HUDEP-2 (cell line): ENCODE measurements at regions not wholly inside any gene's neighbourhood (a gene's known extent, or its start where the extent isn't known, plus 50 kb on each side); places are given as distances from the start of the nearest gene placed in this dataset.

Experiments
- DNase-seq, 76 experiments: peaks; one replicate each; lab custom pipeline; 2025; ENCODE audit not compliant: unreplicated experiment in 76 of 76; lab: John Stamatoyannopoulos, UW

DNA sequence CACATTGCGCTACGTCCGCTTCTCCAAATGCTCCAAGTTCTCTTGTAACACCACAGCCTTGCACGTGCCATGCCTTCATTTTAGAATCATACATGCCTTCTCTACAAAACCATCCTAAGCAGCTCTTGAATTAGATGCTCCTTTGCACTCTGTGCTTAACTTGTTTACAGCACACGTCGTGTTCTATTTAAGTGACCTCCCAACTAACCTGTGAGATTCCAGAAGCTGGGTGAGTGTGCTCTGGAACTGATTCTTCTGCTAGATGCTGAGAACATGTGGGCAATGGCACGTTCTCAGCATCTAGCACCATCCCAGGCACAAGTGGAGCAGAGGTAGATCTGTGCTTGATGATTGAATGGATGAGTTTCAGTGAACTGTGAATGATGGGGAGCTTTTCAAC, 100.0 kb upstream of the NEDD9 start:
- no peak for DNase-seq

DNA sequence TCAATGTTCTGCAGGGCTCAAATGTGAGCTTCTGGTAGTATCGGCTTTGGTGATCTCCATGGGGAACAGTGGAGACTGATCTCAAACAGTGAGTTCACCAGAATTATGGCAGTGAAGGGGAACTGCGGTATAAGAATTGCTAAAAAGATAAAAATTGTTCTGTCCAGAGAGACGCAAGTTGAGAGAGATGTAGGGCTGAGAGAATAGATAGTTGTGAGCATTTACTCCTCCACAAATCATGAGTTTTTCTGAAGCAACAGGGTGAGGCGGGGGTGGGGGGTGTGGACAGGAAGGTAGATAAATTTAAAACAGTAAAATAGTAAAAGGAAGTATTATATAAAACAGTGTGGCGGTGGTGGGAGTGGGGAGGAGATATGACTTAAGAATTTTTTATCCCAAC, 98.6 kb upstream of the NEDD9 start:
- no peak for DNase-seq

GRCh38 chr6:11330413-11330760, 97.9 kb upstream of the NEDD9 start:
- DNase-seq = no peak

GRCh38 chr6:11329726-11330412, 97.4 kb upstream of the NEDD9 start:
- no peak for DNase-seq

DNA sequence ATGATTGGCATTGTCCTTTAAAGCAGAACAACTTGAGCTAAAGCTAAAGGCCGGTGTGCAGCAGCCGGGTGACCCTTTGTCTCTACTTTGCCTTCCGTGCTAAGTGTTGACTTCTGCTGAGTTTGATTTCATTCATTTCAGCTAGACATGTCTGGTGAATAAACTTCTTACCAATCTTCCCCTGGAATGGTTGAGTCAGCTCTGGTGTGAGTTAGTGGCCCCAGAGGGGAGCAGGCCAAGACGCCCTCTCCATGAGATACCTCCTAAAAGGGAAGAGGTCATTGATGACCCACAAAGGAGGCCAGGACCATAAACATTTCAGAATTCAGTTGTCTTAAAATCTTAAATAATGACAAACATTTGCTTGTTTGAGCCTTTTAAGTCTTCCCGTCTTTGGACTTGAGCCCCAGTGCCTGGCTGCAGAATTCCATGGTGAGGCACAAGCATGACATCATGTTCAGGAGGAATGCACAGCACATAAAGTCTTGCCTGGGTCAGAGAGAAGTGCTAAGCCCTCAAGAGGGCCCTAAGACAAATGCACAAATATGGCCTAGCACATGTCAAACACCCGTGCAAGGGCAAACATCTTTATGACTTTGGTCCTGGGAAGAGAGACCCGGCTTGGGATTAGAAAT, 96.3 kb upstream of the NEDD9 start:
- no peak for DNase-seq

DNA sequence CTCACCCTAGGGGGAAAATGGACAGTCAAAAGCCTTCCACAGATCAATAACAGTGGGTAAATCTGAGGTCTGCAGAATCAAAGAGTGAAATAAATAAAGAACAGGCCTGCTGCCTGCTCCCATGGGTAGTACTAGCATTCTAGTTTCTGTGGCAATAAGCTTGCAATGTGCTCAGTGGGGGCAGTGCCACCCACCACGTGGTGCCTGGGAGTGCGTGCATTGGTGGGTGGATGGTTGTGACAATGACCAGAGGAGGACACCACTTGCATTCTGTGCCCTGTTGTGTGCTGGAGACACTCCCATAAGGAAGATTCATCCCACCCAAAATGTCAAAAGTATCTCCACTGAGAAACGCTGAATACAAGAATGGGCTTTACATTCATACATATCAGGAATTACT, 95.5 kb upstream of the NEDD9 start:
- no peak for DNase-seq

DNA sequence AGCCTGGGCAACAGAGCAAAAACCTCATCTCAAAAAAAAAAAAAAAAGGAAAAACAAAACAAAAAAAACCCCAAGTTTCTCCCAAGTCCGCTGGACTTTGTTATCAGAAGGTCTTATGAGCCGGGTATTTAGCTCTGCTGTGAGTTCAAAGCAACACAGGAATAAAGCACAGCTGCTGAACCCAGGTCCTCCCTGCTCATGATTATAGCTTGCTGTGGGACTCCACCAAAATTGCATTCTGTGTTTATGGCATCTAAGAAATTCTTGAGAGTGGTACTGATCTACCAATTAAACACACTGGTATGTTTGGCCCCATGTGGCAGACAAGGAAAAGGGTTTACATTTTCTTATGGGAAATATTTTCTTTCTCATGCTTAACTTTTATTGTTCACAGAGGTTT, 93.6 kb upstream of the NEDD9 start:
- DNase-seq = no peak

- DNase-seq = no peak
These were observed 92.1 kb upstream of the NEDD9 start for GRCh38 chr6:11324453-11325015.

DNA sequence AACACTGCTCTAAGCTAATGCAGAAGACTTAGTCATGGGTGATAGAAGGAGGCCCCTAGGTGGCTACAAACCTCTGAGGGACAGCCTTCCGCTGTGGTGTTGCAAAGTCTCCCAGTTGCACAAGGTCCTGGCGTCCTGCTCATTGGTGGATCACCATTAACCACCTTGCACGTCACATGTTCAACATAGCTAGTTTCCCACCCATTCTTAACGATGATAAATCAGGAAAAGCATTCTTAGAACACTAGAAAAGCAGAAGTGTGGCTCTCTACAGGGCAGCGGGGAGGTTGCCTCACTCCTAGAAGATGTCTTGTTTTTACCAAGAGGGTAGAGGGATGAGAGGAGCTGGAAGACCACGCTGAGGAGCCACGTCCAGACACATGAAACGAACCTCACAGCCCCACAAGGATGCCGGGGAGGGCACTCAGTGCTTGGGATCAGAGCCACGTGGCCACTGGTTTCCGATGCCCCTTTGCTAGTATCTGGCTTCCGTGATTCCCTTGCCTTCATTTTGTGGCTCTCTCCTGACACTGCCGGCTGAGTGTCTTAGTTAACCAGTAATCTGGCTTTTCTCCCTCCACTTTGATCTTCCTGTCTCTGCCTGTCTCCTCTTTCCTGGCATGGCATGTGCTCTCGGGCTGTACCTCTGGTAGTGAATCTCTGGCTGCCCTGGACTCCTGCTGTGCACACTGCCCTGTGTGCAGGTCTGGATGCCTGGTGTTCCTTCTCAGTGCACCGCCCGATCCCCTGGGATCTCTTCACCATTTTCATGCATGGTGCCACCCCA, 91.4 kb upstream of the NEDD9 start:
- DNase-seq = no peak

DNA sequence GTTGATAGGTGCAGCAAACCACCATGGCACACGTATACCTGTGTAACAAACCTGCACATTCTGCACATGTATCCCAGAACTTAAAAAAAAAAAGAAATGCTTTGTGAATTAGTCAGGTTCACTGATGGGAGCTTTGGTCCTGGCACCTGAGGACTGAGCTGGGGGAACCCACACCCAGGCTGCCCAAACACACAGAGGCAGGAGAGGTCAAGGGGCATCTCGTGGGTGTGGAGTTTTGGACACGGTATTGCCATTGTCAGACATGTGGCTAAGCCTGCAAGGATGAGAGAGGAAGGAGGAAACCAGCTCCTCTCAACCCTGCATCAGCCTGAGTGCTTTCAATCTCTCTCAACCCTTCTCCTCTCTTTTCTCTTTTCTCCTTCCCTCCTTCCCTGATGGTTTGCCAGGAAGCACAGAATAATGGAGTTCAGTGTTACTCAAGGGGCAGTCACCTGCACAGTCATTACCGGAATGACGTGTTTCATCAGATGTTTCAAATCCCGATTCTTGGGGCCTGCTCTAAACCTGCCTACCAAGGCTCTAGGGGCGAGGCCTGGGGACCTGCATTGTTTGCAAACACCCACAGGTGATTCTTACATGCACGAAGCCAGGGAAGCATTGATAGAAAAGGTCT, 89.9 kb upstream of the NEDD9 start:
- no peak for DNase-seq

GRCh38 chr6:11320914-11321597, 88.6 kb upstream of the NEDD9 start:
- no peak for DNase-seq

DNA sequence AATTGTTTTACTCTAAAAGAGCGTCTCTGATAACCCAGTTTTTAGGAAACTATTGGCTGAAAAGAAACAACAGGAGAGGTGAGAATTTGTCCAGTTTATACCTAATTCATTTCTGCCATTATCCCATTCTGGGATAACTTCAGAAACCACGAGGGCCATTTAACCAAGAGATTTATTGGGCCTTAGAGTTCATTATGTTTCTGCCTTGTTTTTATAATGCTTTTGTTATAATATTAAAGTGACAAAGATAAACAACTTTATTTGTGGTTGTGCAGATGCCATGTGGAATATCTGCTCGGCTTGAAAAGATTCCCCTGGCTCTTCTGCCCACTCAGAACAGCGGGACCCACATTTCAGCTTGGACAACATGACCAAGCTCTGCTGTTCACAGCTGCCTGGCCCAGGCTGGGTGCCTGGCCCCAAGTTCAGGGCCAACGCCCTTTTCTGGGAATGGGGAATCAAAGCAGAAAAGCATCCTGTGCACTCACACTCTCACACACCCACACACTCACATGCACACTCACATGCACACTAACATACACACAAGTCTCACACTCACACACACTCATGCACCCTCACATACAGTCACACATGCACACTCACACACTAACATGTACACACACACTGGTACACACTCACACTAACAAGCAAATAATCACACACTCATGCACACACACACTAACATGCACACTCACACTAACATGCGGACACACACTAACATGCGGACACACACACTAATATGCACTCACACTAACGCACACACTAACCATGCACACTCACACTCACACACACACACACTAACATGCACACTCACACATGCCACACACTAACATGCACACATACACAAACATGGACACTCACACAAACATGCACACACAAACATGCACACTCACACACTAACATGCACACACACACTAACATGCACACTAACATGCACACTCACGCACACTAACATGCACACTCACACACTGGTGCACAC, 86.7 kb upstream of the NEDD9 start:
- DNase-seq = no peak

DNA sequence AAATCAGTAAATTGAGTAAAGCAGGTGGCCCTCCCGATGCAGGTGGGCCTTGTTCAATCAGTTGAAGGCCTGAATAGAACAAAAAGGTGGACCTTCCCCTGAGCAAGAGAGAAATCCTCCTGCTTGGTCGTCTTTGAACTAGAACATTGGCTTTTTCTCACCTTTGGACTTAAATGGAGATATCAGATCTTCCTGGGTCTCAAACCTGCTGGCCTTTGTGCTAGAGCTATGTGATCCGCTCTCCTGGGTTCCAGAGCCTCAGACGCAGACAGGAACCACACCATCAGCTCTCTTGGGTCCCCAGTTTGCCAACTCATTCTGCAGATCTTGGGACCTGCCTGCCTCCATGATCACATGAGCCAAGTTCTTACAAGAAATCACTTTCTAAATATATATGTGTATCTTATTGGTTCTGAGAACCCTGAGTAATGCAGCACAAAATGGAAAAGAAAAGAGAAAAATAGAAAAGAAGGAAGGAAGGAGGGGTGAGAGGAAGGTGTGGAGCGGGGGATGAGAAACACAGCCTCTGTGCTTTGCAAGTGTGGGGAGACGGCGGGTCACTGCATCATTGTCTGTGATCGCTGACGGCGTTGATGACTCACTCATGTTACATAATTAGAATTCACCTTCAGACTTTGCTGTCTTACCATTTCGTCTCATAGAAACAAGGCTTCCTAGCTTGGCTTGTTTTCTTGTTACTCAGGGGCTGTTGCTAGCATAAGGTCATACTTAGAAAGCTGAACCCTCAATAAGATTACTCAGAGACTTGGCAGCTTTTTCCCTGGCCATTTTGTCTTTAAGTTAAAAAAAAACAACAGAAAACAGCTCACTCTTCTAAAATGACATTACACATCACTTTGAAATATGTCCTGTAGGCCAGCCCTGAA, 85.7 kb upstream of the NEDD9 start:
- no peak for DNase-seq

DNA sequence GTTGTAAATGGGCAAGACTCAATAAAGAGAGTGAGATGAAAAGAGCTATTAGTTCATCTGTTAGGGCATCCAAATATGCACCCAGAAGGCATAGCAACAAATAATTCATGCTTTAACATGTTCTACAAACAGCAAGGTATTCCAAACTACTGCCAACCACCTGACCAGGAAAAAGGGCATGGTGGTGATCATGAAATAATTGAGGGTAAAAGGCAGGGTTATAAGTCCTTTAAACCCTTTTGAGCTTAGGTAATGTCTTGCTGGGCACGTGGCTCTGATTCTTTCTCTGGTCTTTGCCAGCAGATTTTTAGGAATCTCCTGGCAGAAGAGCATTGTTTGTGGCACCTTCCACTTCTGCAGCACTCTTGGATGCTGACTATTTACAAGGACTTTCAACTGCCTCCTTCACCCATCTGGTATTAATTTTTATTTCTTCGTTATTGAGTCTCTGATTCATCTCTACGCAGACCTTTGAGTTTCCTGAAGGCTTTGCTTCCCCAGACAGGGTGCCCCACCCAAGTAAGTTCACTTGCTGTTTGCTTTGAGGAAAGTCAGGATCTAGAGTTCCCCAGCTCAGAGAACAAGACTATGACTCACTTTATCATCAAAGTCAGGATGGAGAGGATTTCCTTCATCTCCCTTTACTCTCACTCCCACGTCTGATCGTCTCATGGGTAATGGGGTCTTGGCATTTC, 83.4 kb upstream of the NEDD9 start:
- no peak for DNase-seq

GRCh38 chr6:11313207-11313606, 80.7 kb upstream of the NEDD9 start:
- DNase-seq = no peak

DNA sequence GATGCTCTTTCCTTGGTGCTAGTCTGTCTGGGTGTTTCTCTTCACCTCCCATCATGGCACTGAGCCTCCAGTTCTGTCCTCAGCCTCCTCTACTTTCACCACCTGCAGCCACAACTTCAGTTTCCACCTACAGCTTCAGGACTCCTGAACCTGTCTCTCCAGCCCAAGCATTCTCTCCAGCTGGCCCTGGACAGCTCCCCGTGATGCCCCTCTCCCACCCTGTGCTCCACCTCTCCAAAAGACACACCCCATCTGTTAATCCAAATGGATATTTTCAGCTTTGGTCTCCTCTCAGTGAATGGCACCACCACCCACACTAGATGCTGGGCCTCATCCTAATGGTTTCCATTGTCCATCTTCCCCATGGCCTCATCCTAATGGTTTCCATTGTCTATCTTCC, 79.5 kb upstream of the NEDD9 start:
- no peak for DNase-seq

DNA sequence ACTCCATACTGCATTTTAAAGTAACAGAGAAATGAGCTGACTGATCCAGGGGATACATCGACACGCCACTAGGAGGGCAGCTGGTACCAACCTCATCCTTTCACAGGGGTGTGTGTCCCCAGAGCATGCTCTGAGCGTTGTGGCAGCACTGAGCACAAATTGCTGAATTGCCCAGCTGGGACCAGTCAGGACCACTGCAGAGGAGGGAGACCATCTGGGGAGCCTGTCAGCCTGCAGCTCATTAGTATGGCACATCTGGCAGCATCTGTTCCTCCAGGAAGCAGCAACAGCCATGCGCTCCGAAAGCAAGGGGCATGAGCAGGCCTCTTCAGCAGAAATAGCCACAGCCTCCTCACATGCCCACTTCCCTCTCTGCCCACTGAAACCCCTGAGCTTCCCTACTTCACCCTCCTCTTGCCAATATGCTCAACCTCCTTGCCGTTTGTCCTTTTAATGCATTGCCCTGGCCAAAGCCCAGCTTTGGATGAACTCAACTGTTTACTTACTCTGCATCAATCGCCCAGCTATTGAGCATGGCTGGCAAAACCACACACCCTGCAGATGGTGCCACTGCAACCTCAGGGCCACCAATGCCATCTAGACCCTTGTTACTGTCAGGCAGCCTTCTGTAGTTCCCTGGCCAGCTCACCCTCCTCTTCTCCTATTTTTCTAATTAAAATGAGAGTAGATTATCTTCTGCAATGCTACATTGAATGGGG, 77.6 kb upstream of the NEDD9 start:
- DNase-seq = no peak
